ENCODE measurements at regions not wholly inside any gene's neighbourhood (a gene's known extent, or its start where the extent isn't known, plus 50 kb on each side); places are given as distances from the start of the nearest gene placed in this dataset.
"Not testable (repeated sequence)": the region's sequence is repeated elsewhere in the genome, so short reads cannot be mapped to it uniquely, and the experiment has no call there.

GRCh38 chr13:109702030-109702597, 84.3 kb downstream of the IRS2 start:
- DNase-seq (ENCODE audit: low read depth), result not testable (repeated sequence)

DNA sequence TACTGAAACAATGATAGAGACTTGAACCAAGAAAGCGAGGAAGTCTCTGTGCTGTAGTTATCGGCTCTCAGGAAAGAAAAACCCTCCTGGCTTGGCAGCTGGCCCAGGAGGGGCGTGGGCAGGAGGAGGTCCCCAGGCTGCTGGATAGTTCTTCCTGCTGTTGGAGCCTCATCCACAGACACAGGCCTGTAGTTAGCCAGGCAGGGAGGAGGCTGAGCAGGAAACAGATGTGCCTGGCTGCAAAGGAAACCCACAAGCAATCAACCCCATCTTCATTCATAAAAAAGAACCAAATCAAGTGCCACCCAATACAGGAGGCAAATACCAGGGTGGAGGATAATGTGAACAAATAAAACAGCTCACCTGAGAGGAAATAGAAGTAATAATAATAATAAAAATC, 86.2 kb downstream of the IRS2 start:
- DNase-seq (ENCODE audit: low read depth), result no peak

DNA sequence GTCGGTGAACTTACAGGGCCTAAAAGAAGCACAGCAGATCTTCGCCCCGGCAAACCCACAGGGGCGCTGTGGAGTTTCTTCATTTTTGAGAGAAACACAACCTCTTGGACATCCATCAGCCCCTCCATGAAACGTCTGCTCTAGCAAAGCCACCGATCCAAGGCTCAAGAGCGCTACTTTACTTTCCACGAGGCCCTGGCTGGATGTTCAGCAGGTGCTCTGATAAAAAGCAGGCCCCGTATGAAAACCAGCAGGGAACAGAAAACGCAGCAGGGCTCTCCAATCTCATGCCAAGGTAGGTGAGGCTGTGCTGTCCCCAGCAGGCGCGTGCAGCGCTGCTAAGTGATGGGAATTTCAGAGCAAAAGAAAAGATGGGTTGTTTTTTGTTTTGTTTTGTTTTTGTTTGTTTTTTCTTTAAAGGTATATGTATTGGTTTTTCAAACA, 86.7 kb downstream of the IRS2 start:
- no peak for DNase-seq (ENCODE audit: low read depth)

DNA sequence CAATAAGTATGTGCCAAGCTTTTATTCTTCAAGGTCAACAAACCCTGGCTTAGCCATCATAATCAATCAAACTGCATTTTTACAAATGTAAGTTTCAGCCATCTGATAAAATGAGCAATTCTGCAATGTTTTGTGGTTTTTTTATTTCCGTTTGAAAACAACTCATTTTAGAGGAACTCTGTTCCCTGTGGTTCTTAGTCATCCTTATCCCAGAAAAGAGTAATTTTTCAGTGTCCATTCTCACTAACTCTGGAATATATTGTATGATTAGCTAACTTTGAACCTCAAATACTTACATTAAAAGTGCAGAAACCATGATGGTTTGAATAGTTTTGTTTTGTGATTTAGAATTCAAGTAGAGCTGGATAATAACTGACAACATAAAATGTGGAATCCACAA, 87.6 kb downstream of the IRS2 start:
- DNase-seq (ENCODE audit: low read depth), result no peak

GRCh38 chr13:109697936-109698335, 88.4 kb downstream of the IRS2 start:
- no peak for DNase-seq (ENCODE audit: low read depth)

DNA sequence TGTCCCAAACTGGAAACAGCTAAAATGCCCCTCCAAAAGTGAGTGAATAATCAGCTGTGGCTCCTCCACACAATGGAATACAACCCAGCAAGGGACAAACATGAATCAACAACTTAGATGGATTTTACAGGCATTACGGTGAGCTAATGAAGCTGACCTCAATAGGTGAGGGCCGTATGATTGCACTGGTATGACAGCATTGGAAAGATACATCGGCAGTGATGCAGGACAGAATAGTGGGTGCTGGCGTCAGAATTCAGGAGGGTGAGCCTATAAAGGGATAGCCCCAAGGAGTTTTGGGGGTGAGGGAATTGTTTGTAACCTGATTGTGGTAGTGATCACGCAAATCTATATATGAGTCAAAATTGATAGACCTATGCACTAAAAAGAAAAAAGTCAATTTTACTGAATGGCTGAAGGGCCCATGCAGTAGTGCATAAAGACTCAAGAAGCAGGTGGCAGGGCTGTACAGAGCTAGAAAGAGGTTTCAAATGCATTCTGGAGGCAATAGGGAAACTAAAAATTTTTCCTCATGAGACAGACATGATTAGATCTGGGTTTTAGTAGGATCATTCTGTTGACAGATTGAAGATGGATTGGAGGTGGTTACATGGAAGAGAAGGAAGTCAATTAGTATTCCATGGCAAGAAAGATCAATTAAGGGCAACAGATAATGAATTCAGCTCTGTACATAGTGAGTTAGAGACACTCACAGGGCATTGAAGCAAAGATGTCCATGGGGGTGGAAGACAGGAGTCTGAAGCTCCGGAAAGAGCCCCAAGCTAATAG, 90.8 kb downstream of the IRS2 start:
- no peak for DNase-seq (ENCODE audit: low read depth)

GRCh38 chr13:109694972-109695371, 91.4 kb downstream of the IRS2 start:
- no peak for DNase-seq (ENCODE audit: low read depth)

DNA sequence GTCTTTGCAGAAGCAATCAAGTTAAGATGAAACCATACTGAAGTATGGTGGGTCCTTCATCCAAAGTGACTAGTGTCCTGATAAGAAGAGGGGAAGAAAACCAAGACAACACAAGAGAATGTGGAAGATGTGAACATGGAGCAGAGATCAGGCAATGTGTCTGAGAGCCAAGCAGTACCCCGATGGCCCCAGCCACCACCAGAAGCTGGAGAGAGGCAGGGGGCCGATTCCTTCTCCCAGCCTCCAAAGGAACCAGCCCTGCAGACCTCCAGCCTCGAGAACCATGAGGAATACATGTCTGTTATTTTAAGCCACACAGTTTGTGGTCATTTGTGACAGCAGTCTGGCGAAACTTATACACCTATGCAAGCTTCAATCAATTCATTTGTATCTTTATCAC, 93.2 kb downstream of the IRS2 start:
- DNase-seq (ENCODE audit: low read depth), result no peak

- DNase-seq (ENCODE audit: low read depth), result no peak
Measured at GRCh38 chr13:109691689-109692088, 94.7 kb downstream of the IRS2 start.

DNA sequence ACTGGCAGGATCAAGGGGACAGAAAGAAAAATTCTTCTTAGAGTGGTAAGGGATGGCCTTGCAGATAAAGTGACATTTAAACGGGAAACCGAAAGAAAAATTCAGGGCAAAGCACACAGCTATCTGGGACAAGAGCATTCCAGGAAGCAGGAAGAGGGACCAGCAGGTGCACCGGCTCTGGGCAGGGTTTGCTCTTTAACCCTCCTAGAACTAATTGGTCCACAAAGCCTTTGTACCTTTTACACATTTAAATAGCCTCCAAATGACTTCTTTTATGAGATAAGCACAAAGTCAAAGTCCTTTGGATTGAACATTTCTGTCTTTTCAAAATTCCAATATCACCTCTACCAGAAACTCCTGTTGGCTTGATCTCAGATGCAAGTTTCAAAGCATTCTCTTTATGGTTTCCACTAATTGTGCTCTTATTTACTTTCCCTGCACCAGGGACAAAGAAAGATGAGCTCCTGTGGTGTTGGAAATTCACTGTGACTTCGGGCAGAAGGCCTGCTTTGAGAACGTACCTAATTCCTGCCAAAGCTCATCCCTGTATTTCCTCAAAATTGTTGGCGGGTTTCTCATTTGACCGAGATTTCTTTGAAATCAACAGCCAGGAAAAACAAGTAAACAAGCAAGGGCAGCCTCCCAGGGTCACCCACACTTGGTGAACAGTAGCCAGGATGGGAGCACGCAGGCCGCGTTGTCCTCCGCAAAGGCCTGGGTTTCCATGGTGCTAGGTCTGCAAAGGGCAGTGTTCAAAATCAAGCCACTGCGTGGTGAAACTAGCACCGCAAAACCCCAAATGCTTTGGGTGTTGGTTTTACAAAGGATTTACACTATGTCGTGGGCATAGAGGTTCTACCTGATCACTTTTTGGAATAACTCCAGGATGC, 98.6 kb downstream of the IRS2 start:
- no peak for DNase-seq (ENCODE audit: low read depth)

DNA sequence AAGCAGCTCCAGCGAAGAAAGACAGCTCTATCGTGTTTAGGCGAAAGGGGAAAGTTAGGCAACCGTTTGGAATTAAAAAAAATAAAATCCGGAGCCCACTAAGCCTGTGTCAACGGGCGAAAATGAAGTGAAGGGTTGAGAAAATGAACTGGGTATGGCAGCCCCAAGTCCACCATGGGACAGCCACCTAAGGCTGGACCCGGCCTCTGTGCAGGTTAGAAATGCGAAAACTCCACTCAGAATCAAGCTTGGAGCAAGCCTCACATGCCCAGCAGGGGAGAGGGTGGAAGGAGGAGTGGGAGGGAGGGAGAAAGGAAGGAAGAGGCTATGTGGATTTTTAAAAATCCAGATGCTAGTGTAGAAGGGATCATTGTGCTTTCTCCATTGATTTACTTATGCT, 101.2 kb downstream of the IRS2 start:
- no peak for DNase-seq (ENCODE audit: low read depth)

GRCh38 chr13:109684824-109685202, 101.6 kb downstream of the IRS2 start:
- DNase-seq (ENCODE audit: low read depth), result no peak

DNA sequence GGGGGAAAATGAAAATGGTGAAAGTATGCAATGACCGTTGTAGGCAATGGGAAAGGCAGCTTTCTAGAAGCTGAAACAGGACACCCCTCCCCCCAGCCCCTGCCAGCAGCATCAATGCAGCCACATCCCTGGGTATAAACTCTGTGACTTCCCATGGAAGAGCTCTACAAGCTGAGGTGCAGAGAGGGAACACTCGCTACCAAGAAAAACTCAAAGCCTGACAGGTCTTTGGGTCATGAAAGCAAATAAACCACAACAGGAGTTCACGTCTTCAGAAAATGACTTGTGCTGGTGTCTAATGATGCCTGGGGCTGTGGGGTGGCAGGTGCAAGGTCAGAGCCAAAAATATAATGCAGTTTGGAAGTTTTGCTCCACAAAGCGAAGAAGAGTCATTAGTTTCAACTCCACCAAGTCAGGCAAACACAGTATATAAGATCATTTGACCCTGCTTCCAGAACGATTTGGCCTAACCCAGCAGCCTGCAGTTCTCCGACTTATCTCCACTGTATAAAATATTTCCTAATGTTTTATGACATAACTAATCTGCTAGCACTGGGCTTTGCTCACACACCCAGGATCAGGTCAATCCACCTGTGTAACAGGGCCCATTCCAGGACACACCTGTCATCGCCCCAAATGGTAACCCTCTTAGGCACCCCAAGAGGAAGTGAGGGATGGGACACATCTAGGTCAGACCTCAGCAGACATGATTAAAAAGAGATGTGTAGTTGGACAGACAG, 102.1 kb downstream of the IRS2 start:
- DNase-seq (ENCODE audit: low read depth), result no peak

GRCh38 chr13:109682534-109683244, 103.7 kb downstream of the IRS2 start:
- no peak for DNase-seq (ENCODE audit: low read depth)

DNA sequence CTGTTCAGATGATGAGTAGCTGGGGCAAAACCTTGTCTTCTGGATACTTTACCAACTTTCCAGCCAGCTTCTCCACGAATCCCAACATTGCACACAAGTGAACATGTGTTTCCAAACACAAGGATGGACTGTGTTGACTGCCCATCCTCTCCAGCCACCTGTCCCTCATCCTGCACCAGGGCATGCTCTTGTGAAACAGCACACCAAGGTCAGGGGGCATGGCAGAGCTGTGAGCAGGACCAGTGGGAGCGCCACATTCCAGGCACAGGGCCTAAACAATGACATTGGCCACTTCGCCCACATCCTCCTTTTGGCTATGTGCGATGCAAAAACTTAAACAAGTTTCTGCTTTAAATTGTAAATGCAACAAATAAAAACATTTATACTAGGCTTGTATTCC, 105.5 kb downstream of the IRS2 start:
- no peak for DNase-seq (ENCODE audit: low read depth)

- no peak for DNase-seq (ENCODE audit: low read depth)
Measured at GRCh38 chr13:109680288-109680687, 106.1 kb downstream of the IRS2 start.

DNA sequence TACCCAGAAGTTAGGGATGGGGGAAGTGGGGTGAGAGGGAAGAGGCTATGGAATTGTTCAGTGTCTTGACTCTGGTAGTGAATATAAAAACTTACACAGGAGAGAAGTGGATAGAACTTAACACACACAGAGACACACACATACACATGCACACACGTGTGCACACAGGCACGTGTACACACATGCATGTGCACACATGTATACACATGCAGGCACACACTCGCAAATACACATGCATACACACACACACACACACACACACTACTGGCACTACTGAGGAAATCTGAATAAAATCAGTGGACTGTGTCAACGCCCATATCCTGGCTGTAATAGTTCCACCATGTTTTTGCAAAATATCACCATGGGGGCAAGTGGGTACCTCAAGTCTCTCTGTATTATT, 107.9 kb downstream of the IRS2 start:
- DNase-seq (ENCODE audit: low read depth), result no peak

GRCh38 chr13:109677206-109677605, 109.2 kb downstream of the IRS2 start:
- DNase-seq (ENCODE audit: low read depth), result no peak

DNA sequence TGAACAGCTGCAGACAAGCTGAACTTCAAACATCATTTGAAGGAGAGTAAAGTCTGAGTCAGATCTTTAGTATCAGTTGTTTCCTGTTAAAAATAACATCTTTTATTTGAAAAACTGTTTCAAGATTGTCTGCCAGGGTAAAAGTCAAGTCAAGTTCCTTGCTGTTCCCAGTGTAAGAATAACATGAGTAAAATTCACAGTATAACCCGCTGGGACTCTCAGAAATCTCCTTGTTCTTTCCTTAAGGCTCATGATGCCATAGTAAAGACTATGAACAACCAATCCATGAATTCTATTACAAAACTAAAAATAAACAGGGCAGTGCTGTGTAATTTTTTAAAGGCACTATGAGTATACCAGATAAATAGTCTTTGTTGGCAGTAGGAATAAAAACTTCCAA, 112.9 kb downstream of the IRS2 start:
- no peak for DNase-seq (ENCODE audit: low read depth)

DNA sequence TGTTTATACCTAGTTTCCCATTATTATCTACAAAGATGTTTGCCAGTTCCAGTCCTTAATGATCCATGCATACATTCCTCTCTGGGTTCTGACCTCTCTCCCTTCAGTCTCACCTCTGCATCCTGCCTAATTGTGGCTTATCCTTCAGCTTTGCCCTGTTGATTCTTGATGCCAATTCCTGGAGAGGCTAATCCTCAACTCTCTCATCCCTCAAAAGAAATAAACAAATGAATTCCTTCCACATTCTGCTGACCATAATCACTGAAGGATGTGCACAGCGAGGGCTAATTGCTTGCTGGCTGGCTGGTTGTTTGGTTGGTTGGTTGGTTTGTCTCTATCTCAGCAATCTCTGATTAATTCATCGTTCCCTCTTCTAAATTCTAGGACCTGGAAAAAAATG, 113.8 kb downstream of the IRS2 start:
- DNase-seq (ENCODE audit: low read depth), result no peak

DNA sequence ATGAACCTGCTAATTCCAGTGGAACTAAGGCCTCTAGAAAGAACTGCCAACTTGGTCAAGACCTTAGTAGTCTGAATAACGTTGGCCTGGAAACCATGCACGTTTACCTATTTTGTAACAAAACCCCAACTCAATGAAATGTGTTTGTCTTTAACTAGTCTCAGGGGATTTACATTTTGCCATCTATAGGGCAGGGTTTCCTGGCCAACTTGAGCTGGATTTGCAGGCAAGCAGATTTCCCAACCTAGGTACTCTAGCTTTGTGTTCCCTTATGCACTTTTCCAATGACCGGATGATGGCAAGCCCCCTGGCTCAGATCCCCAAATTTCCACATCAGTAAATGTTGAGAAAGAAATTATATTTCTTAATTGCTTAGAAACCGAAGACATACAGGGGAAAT, 114.5 kb downstream of the IRS2 start:
- no peak for DNase-seq (ENCODE audit: low read depth)

- DNase-seq (ENCODE audit: low read depth), result no peak
Measured at GRCh38 chr13:109670776-109671175, 115.6 kb downstream of the IRS2 start.
